Head of caudate nucleus (tissue), 42 donors: ENCODE measurements at regions not wholly inside any gene's neighbourhood (a gene's known extent, or its start where the extent isn't known, plus 50 kb on each side); places are given as distances from the start of the nearest gene placed in this dataset.

ENCODE experiments used
- DNase-seq, 42 donors: peaks; one replicate each; pipeline versions ENCODE4 v3.0.0 to v3.0.0-alpha.2; 2020 to 2021; ENCODE audit warnings: mixed read lengths in 7 of 42
- intact Hi-C: fragments of 100-400 bp; cut with DNase I; formaldehyde crosslinking; loops from one replicate; pipeline ENCODE4 v1.15.0; 2022

GRCh38 chr10:78780551-78780961 is 288.2 kb upstream of the ZMIZ1 start:
- intact Hi-C loops, result no loop called here
- DNase-seq, result peak in 5 of 42 donors; percentile 3 to 35 (median 10)

GRCh38 chr10:78781251-78781913 is 287.4 kb upstream of the ZMIZ1 start:
- intact Hi-C loops, result no loop called here
- DNase-seq, result peak in 2 of 42 donors; percentile 1 to 8

- intact Hi-C loops, result no loop called here
- DNase-seq, result peak in 2 of 42 donors; percentile 6 to 15
Observed at GRCh38 chr10:78781991-78782390, 286.8 kb upstream of the ZMIZ1 start.

GRCh38 chr10:78782441-78782840 is 286.3 kb upstream of the ZMIZ1 start:
- intact Hi-C loops, result no loop called here
- DNase-seq, result peak in 2 of 42 donors; percentile 12 to 28

- intact Hi-C loops, result no loop called here
- peak in 3 of 42 donors; percentile 5 to 18 (median 7) for DNase-seq
Observed at GRCh38 chr10:78783753-78784152, 285.0 kb upstream of the ZMIZ1 start.

GRCh38 chr10:78784546-78784945 is 284.2 kb upstream of the ZMIZ1 start:
- intact Hi-C loops, result no loop called here

GRCh38 chr10:78785066-78785465 is 283.7 kb upstream of the ZMIZ1 start:
- intact Hi-C loops, result no loop called here

More at GRCh38 chr10:78784546-78784945, 284.2 kb upstream of the ZMIZ1 start:
- peak in 2 of 42 donors; percentile 7 to 18 for DNase-seq

GRCh38 chr10:78785991-78786390 is 282.8 kb upstream of the ZMIZ1 start:
- intact Hi-C loops, result no loop called here
- no peak for DNase-seq

More at GRCh38 chr10:78785066-78785465, 283.7 kb upstream of the ZMIZ1 start:
- peak in 1 of 42 donors; percentile 15 for DNase-seq

- intact Hi-C loops, result no loop called here
- DNase-seq, result no peak
Observed at GRCh38 chr10:78787125-78787524, 281.6 kb upstream of the ZMIZ1 start.

- no peak for DNase-seq
- intact Hi-C loops, result no loop called here
Observed at GRCh38 chr10:78794736-78795455, 273.9 kb upstream of the ZMIZ1 start.

GRCh38 chr10:78798976-78799730 is 269.6 kb upstream of the ZMIZ1 start:
- intact Hi-C loops, result no loop called here
- no peak for DNase-seq

GRCh38 chr10:78800006-78800405 is 268.8 kb upstream of the ZMIZ1 start:
- intact Hi-C loops, result no loop called here
- DNase-seq, result no peak

- no peak for DNase-seq
- intact Hi-C loops, result no loop called here
Observed at GRCh38 chr10:78800535-78801320, 268.0 kb upstream of the ZMIZ1 start.

GRCh38 chr10:78802431-78802830 is 266.3 kb upstream of the ZMIZ1 start:
- DNase-seq, result no peak
- intact Hi-C loops, result no loop called here

- intact Hi-C loops, result no loop called here
- DNase-seq, result no peak
Observed at GRCh38 chr10:78802866-78803265, 265.9 kb upstream of the ZMIZ1 start.

GRCh38 chr10:78803710-78804109 is 265.1 kb upstream of the ZMIZ1 start:
- intact Hi-C loops, result no loop called here
- no peak for DNase-seq

GRCh38 chr10:78804411-78805032 is 264.2 kb upstream of the ZMIZ1 start:
- intact Hi-C loops, result no loop called here
- DNase-seq, result peak in 13 of 42 donors; percentile 7 to 52 (median 22)

GRCh38 chr10:78805176-78805575 is 263.6 kb upstream of the ZMIZ1 start:
- no peak for DNase-seq
- intact Hi-C loops, result no loop called here
